Kidney (tissue), 13 donors: ENCODE measurements at regions not wholly inside any gene's neighbourhood (a gene's known extent, or its start where the extent isn't known, plus 50 kb on each side); places are given as distances from the start of the nearest gene placed in this dataset.
"Not testable (repeated sequence)": the region's sequence is repeated elsewhere in the genome, so short reads cannot be mapped to it uniquely, and the experiment has no call there.

Experiments used
- DNase-seq, 5 donors: peaks; one replicate each; pipeline ENCODE4 v3.0.0-alpha.2; 2013 to 2020
- FAIRE-seq: peaks from 2 replicates; lab custom pipeline; 2012; peaks lifted over from hg19 to GRCh38; lab: Jason Lieb, UNC
- H3K27ac ChIP-seq, 2 donors: one replicate each; pipeline ENCODE4 v1.7.0; 2013; ENCODE audit warnings: low read depth in 2 of 2, low read length in 2 of 2, inconsistent platforms in 1 of 2
- H3K27me3 ChIP-seq: one replicate; pipeline ENCODE4 v1.7.1; 2013; ENCODE audit warnings: low read length, inconsistent platforms; ENCODE audit not compliant: control insufficient read depth, insufficient read depth
- H3K36me3 ChIP-seq, 3 donors: one replicate each; pipeline versions ENCODE4 v1.7.0 to v1.7.1; 2013; ENCODE audit warnings: low read length in 3 of 3, control low read depth in 1 of 3, inconsistent platforms in 1 of 3; ENCODE audit not compliant: insufficient read depth in 3 of 3, control insufficient read depth in 2 of 3
- H3K4me1 ChIP-seq, 3 donors: one replicate each; pipeline versions ENCODE4 v1.7.0 to v1.7.1; 2013; ENCODE audit warnings: low read length in 3 of 3, inconsistent platforms in 1 of 3, low read depth in 1 of 3; ENCODE audit not compliant: control insufficient read depth in 2 of 3, insufficient read depth in 2 of 3
- H3K4me3 ChIP-seq, 3 donors: one replicate each; pipeline versions ENCODE4 v1.7.0 to v1.8.1; 2013; ENCODE audit warnings: low read length in 3 of 3, control low read depth in 1 of 3, inconsistent platforms in 1 of 3
- H3K9ac ChIP-seq, 3 donors: one replicate each; pipeline versions ENCODE4 v1.7.0 to v1.7.1; 2013; ENCODE audit warnings: low read length in 3 of 3, control low read depth in 1 of 3, inconsistent platforms in 1 of 3
- H3K9me3 ChIP-seq, 3 donors: one replicate each; pipeline versions ENCODE4 v1.7.0 to v1.7.1; 2013; ENCODE audit warnings: low read length in 3 of 3, control low read depth in 1 of 3, inconsistent platforms in 1 of 3; ENCODE audit not compliant: control insufficient read depth in 2 of 3, insufficient read depth in 1 of 3
- CTCF ChIP-seq: IDR thresholded peaks from 3 replicates; pipeline ENCODE4 v1.5.1; 2012; ENCODE audit warnings: mild to moderate bottlenecking, moderate library complexity, borderline replicate concordance; ENCODE audit not compliant: insufficient read depth; ENCODE audit errors: extremely low read depth
- intact Hi-C: fragments of 100-400 bp; cut with DNase I; formaldehyde crosslinking; loops from one replicate; pipeline ENCODE4 v1.11.1; 2022
- donor health status: control.
- donor health status: control.
- donor health status: control.
- donor health status: control.
- donor health status: control.
- donor health status: DM: yes; HTN: yes; CAD: no.
- donor health status: Normal renal cell carcinoma (clear cell type).

GRCh38 chr6:115838216-115838615 is 222.5 kb downstream of the FRK start:
- intact Hi-C loops, result no loop called here
- H3K36me3 ChIP-seq, result no peaks in the 10 kb centered on the region
- DNase-seq (no peak), FAIRE-seq (no peak)
- no peak overlapping the region for H3K27ac ChIP-seq
- H3K27me3 ChIP-seq, result no peaks in the 10 kb centered on the region
- H3K4me3 ChIP-seq, result no peak overlapping the region
- no peaks in the 10 kb centered on the region for H3K4me1 ChIP-seq
- no peaks in the 10 kb centered on the region for H3K9me3 ChIP-seq
- no peak overlapping the region for H3K9ac ChIP-seq
- no peak for TF ChIP-seq CTCF

- H3K4me3 ChIP-seq, H3K27me3 ChIP-seq, DNase-seq, H3K36me3 ChIP-seq, FAIRE-seq, H3K9me3 ChIP-seq, H3K27ac ChIP-seq, intact Hi-C loops, H3K4me1 ChIP-seq, H3K9ac ChIP-seq: not testable (repeated sequence)
Measured at GRCh38 chr6:115836374-115836773, 224.3 kb downstream of the FRK start.

GRCh38 chr6:115835314-115835713 is 225.4 kb downstream of the FRK start:
- no peak for DNase-seq
- no peak for FAIRE-seq
- Histone ChIP-seq H3K4me1 (no peaks in the 10 kb centered on the region), H3K27ac (no peak overlapping the region), H3K9me3 (no peaks in the 10 kb centered on the region), H3K4me3 (no peak overlapping the region), H3K27me3 (no peaks in the 10 kb centered on the region), H3K36me3 (no peaks in the 10 kb centered on the region), H3K9ac (no peak overlapping the region)
- TF ChIP-seq CTCF, result no peak
- intact Hi-C loops, result no loop called here

GRCh38 chr6:115834542-115834941 is 226.1 kb downstream of the FRK start:
- FAIRE-seq, H3K9ac ChIP-seq, H3K9me3 ChIP-seq, H3K36me3 ChIP-seq, H3K27ac ChIP-seq, H3K4me1 ChIP-seq, H3K4me3 ChIP-seq, H3K27me3 ChIP-seq, DNase-seq, intact Hi-C loops: not testable (repeated sequence)

GRCh38 chr6:115832786-115833185 is 227.9 kb downstream of the FRK start:
- intact Hi-C loops, result no loop called here
- no peak overlapping the region for H3K27ac ChIP-seq
- H3K36me3 ChIP-seq, result no peaks in the 10 kb centered on the region
- no peak overlapping the region for H3K4me3 ChIP-seq
- DNase-seq (peak in 1 of 5 donors; percentile 25), FAIRE-seq (no peak)
- no peaks in the 10 kb centered on the region for H3K4me1 ChIP-seq
- H3K9me3 ChIP-seq, result no peaks in the 10 kb centered on the region
- no peak overlapping the region for H3K9ac ChIP-seq
- no peak for TF ChIP-seq CTCF
- no peaks in the 10 kb centered on the region for H3K27me3 ChIP-seq
